GM20000 (cell line): ENCODE measurements at regions not wholly inside any gene's neighbourhood (a gene's known extent, or its start where the extent isn't known, plus 50 kb on each side); places are given as distances from the start of the nearest gene placed in this dataset.
"Not testable (repeated sequence)": the region's sequence is repeated elsewhere in the genome, so short reads cannot be mapped to it uniquely, and the experiment has no call there.

Experiments used
- DNase-seq: peaks from one replicate; pipeline ENCODE4 v3.0.0; 2012; ENCODE audit warnings: low spot score
- CTCF ChIP-seq: IDR thresholded peaks from 2 replicates; pipeline ENCODE4 v1.5.1; 2012; ENCODE audit warnings: mild to moderate bottlenecking, control low read depth; ENCODE audit errors: extremely low read depth, missing control alignments

GRCh38 chr21:14672466-14672865 lies 126.4 kb upstream of the SAMSN1 start:
- DNase-seq: no peak
- TF ChIP-seq CTCF: no peak

- DNase-seq: no peak
- TF ChIP-seq CTCF: no peak
Observed at GRCh38 chr21:14670409-14670808, 124.3 kb upstream of the SAMSN1 start.

GRCh38 chr21:14669092-14669491 lies 123.0 kb upstream of the SAMSN1 start:
- not testable (repeated sequence) for DNase-seq

GRCh38 chr21:14657241-14658008 lies 111.3 kb upstream of the SAMSN1 start:
- no peak for DNase-seq
- no peak for TF ChIP-seq CTCF

- TF ChIP-seq CTCF: no peak
- DNase-seq: no peak
Observed at GRCh38 chr21:14646893-14647292, 100.8 kb upstream of the SAMSN1 start.

- TF ChIP-seq CTCF: no peak
- no peak for DNase-seq
Observed at GRCh38 chr21:14645702-14646101, 99.6 kb upstream of the SAMSN1 start.

- no peak for TF ChIP-seq CTCF
- DNase-seq: no peak
Observed at GRCh38 chr21:14632359-14632758, 86.2 kb upstream of the SAMSN1 start.

GRCh38 chr21:14630556-14631069 lies 84.5 kb upstream of the SAMSN1 start:
- DNase-seq: peak; percentile 10
- TF ChIP-seq CTCF: no peak
